BE2C (cell line): ENCODE measurements at regions not wholly inside any gene's neighbourhood (a gene's known extent, or its start where the extent isn't known, plus 50 kb on each side); places are given as distances from the start of the nearest gene placed in this dataset.
"Not testable (repeated sequence)": the region's sequence is repeated elsewhere in the genome, so short reads cannot be mapped to it uniquely, and the experiment has no call there.

Source experiments
- DNase-seq: peaks from one replicate; pipeline ENCODE4 v3.0.0-alpha.2; 2020
- H3K27me3 ChIP-seq: fragments of 250-450 bp; sonication (Bioruptor Pico); 2 replicates; pipeline ENCODE4 v1.5.1; 2020; ENCODE audit warnings: mild to moderate bottlenecking
- H3K36me3 ChIP-seq: fragments of 250-450 bp; sonication (Bioruptor Pico); 2 replicates; pipeline ENCODE4 v1.5.1; 2020; ENCODE audit warnings: mild to moderate bottlenecking
- H3K4me1 ChIP-seq: fragments of 250-450 bp; sonication (Bioruptor Pico); 2 replicates; pipeline ENCODE4 v1.5.1; 2020
- H3K4me3 ChIP-seq: 2 replicates; pipeline ENCODE4 v1.5.1; 2011; ENCODE audit warnings: low read depth, low read length
- H3K9me3 ChIP-seq: fragments of 250-450 bp; sonication (Bioruptor Pico); 2 replicates; pipeline ENCODE4 v1.5.1; 2020
- CTCF ChIP-seq: IDR thresholded peaks from 2 replicates; pipeline ENCODE4 v1.5.1; 2012; ENCODE audit warnings: mild to moderate bottlenecking, low read depth, low read length

GRCh38 chr10:63825766-63826165 is 304.6 kb downstream of the REEP3 start:
- Histone ChIP-seq H3K36me3 (no peaks in the 10 kb centered on the region), H3K27me3 (no peaks in the 10 kb centered on the region), H3K4me3 (no peak overlapping the region), H3K4me1 (no peaks in the 10 kb centered on the region), H3K9me3 (no peaks in the 10 kb centered on the region)
- DNase-seq, result no peak
- TF ChIP-seq CTCF, result no peak

- H3K4me1 ChIP-seq, H3K4me3 ChIP-seq, H3K27me3 ChIP-seq, H3K9me3 ChIP-seq, H3K36me3 ChIP-seq, DNase-seq: not testable (repeated sequence)
Observed at GRCh38 chr10:63827018-63827417, 305.8 kb downstream of the REEP3 start.

- H3K4me3 ChIP-seq, result no peak overlapping the region
- TF ChIP-seq CTCF, result no peak
- H3K27me3 ChIP-seq, result no peaks in the 10 kb centered on the region
- DNase-seq, result no peak
- no peaks in the 10 kb centered on the region for H3K36me3 ChIP-seq
- no peaks in the 10 kb centered on the region for H3K9me3 ChIP-seq
- no peaks in the 10 kb centered on the region for H3K4me1 ChIP-seq
Observed at GRCh38 chr10:63829020-63829419, 307.8 kb downstream of the REEP3 start.

GRCh38 chr10:63829573-63830149 is 308.5 kb downstream of the REEP3 start:
- Histone ChIP-seq H3K9me3 (no peaks in the 10 kb centered on the region), H3K4me3 (no peak overlapping the region), H3K4me1 (no peaks in the 10 kb centered on the region), H3K27me3 (no peaks in the 10 kb centered on the region), H3K36me3 (no peaks in the 10 kb centered on the region)
- no peak for TF ChIP-seq CTCF
- no peak for DNase-seq

- DNase-seq, result no peak
- no peak for TF ChIP-seq CTCF
- no peaks in the 10 kb centered on the region for H3K27me3 ChIP-seq
- no peaks in the 10 kb centered on the region for H3K36me3 ChIP-seq
- no peak overlapping the region for H3K4me3 ChIP-seq
- no peaks in the 10 kb centered on the region for H3K9me3 ChIP-seq
- H3K4me1 ChIP-seq, result no peaks in the 10 kb centered on the region
Observed at GRCh38 chr10:63832686-63833085, 311.5 kb downstream of the REEP3 start.

GRCh38 chr10:63833411-63834060 is 312.3 kb downstream of the REEP3 start:
- H3K4me3 ChIP-seq, result no peak overlapping the region
- no peaks in the 10 kb centered on the region for H3K36me3 ChIP-seq
- H3K4me1 ChIP-seq, result no peaks in the 10 kb centered on the region
- DNase-seq, result no peak
- no peaks in the 10 kb centered on the region for H3K27me3 ChIP-seq
- H3K9me3 ChIP-seq, result no peaks in the 10 kb centered on the region
- TF ChIP-seq CTCF, result no peak
